T-helper 2 cell treated with Interferon-gamma antibody and Interleukin-4, amounts not matched to agents 5 μg/mL and 100 μg/mL, for 36 hours (primary cell): ENCODE measurements at regions not wholly inside any gene's neighbourhood (a gene's known extent, or its start where the extent isn't known, plus 50 kb on each side); places are given as distances from the start of the nearest gene placed in this dataset.
"Not testable (repeated sequence)": the region's sequence is repeated elsewhere in the genome, so short reads cannot be mapped to it uniquely, and the experiment has no call there.

Experiments used
- DNase-seq: peaks from one replicate; pipeline ENCODE4 v3.0.0; 2021; ENCODE audit warnings: low spot score
- H3K27ac Mint-ChIP-seq: one replicate; pipeline ENCODE4 v1.8.0; 2021; ENCODE audit warnings: mild to moderate bottlenecking, mixed read lengths
- H3K27me3 Mint-ChIP-seq: one replicate; pipeline ENCODE4 v1.8.0; 2021; ENCODE audit warnings: low read depth, mixed read lengths
- H3K36me3 Mint-ChIP-seq: one replicate; pipeline ENCODE4 v1.8.0; 2021; ENCODE audit warnings: low read depth, mixed read lengths
- H3K4me1 Mint-ChIP-seq: one replicate; pipeline ENCODE4 v1.8.0; 2021; ENCODE audit warnings: low read depth, mixed read lengths
- H3K4me3 Mint-ChIP-seq: one replicate; pipeline ENCODE4 v1.8.0; 2022; ENCODE audit warnings: mild to moderate bottlenecking, moderate library complexity, mixed read lengths
- H3K9me3 Mint-ChIP-seq: one replicate; pipeline ENCODE4 v1.8.0; 2021; ENCODE audit warnings: mixed read lengths

GRCh38 chr10:29862923-29863614, 196.3 kb downstream of the JCAD start:
- no peak overlapping the region for H3K27ac Mint-ChIP-seq
- no peak overlapping the region for H3K4me3 Mint-ChIP-seq
- H3K9me3 Mint-ChIP-seq = no peaks in the 10 kb centered on the region
- H3K4me1 Mint-ChIP-seq = no peaks in the 10 kb centered on the region
- H3K27me3 Mint-ChIP-seq = peaks cover 4% of the 10 kb centered on the region
- no peak for DNase-seq
- no peaks in the 10 kb centered on the region for H3K36me3 Mint-ChIP-seq

- H3K36me3 Mint-ChIP-seq = no peaks in the 10 kb centered on the region
- DNase-seq = no peak
- no peaks in the 10 kb centered on the region for H3K9me3 Mint-ChIP-seq
- H3K4me3 Mint-ChIP-seq = no peak overlapping the region
- H3K27ac Mint-ChIP-seq = no peak overlapping the region
- H3K27me3 Mint-ChIP-seq = peaks cover 10% of the 10 kb centered on the region
- no peaks in the 10 kb centered on the region for H3K4me1 Mint-ChIP-seq
Observed at GRCh38 chr10:29861811-29862505, 197.4 kb downstream of the JCAD start.

- DNase-seq, H3K36me3 Mint-ChIP-seq, H3K4me1 Mint-ChIP-seq, H3K27me3 Mint-ChIP-seq, H3K27ac Mint-ChIP-seq, H3K4me3 Mint-ChIP-seq, H3K9me3 Mint-ChIP-seq: not testable (repeated sequence)
Observed at GRCh38 chr10:29861231-29861630, 198.2 kb downstream of the JCAD start.

- Mint-ChIP-seq H3K9me3 (no peaks in the 10 kb centered on the region), H3K27me3 (peaks cover 12% of the 10 kb centered on the region), H3K27ac (no peak overlapping the region), H3K36me3 (no peaks in the 10 kb centered on the region), H3K4me1 (no peaks in the 10 kb centered on the region), H3K4me3 (no peak overlapping the region)
- DNase-seq = no peak
Observed at GRCh38 chr10:29860166-29860565, 199.2 kb downstream of the JCAD start.

- Mint-ChIP-seq H3K36me3 (no peaks in the 10 kb centered on the region), H3K4me3 (no peak overlapping the region), H3K27ac (no peak overlapping the region), H3K4me1 (no peaks in the 10 kb centered on the region), H3K27me3 (peaks cover 15% of the 10 kb centered on the region), H3K9me3 (no peaks in the 10 kb centered on the region)
- DNase-seq = no peak
Observed at GRCh38 chr10:29859521-29860130, 199.8 kb downstream of the JCAD start.

- H3K27me3 Mint-ChIP-seq = peaks cover 21% of the 10 kb centered on the region
- no peak overlapping the region for H3K27ac Mint-ChIP-seq
- no peaks in the 10 kb centered on the region for H3K36me3 Mint-ChIP-seq
- DNase-seq = no peak
- H3K4me3 Mint-ChIP-seq = no peak overlapping the region
- no peaks in the 10 kb centered on the region for H3K4me1 Mint-ChIP-seq
- no peaks in the 10 kb centered on the region for H3K9me3 Mint-ChIP-seq
Observed at GRCh38 chr10:29858702-29859267, 200.6 kb downstream of the JCAD start.

- peaks cover 26% of the 10 kb centered on the region for H3K27me3 Mint-ChIP-seq
- H3K4me1 Mint-ChIP-seq = no peaks in the 10 kb centered on the region
- H3K4me3 Mint-ChIP-seq = no peak overlapping the region
- no peak overlapping the region for H3K27ac Mint-ChIP-seq
- no peaks in the 10 kb centered on the region for H3K9me3 Mint-ChIP-seq
- no peaks in the 10 kb centered on the region for H3K36me3 Mint-ChIP-seq
- DNase-seq = no peak
Observed at GRCh38 chr10:29857843-29858701, 201.3 kb downstream of the JCAD start.

- no peaks in the 10 kb centered on the region for H3K9me3 Mint-ChIP-seq
- no peaks in the 10 kb centered on the region for H3K4me1 Mint-ChIP-seq
- no peaks in the 10 kb centered on the region for H3K36me3 Mint-ChIP-seq
- H3K27me3 Mint-ChIP-seq = peaks cover 26% of the 10 kb centered on the region
- DNase-seq = no peak
- no peak overlapping the region for H3K27ac Mint-ChIP-seq
- H3K4me3 Mint-ChIP-seq = no peak overlapping the region
Observed at GRCh38 chr10:29856295-29856694, 203.1 kb downstream of the JCAD start.

GRCh38 chr10:29853913-29854312, 205.5 kb downstream of the JCAD start:
- H3K27me3 Mint-ChIP-seq = peaks cover 26% of the 10 kb centered on the region
- H3K4me3 Mint-ChIP-seq = no peak overlapping the region
- H3K36me3 Mint-ChIP-seq = no peaks in the 10 kb centered on the region
- no peak overlapping the region for H3K27ac Mint-ChIP-seq
- H3K4me1 Mint-ChIP-seq = peaks cover 5% of the 10 kb centered on the region
- no peaks in the 10 kb centered on the region for H3K9me3 Mint-ChIP-seq
- DNase-seq = no peak

GRCh38 chr10:29851241-29851640, 208.1 kb downstream of the JCAD start:
- H3K27me3 Mint-ChIP-seq = peaks cover 18% of the 10 kb centered on the region
- DNase-seq = no peak
- no peak overlapping the region for H3K27ac Mint-ChIP-seq
- no peaks in the 10 kb centered on the region for H3K9me3 Mint-ChIP-seq
- H3K4me3 Mint-ChIP-seq = no peak overlapping the region
- no peaks in the 10 kb centered on the region for H3K36me3 Mint-ChIP-seq
- peaks cover 5% of the 10 kb centered on the region for H3K4me1 Mint-ChIP-seq

GRCh38 chr10:29850371-29850770, 209.0 kb downstream of the JCAD start:
- DNase-seq = no peak
- no peak overlapping the region for H3K4me3 Mint-ChIP-seq
- peaks cover 5% of the 10 kb centered on the region for H3K4me1 Mint-ChIP-seq
- no peak overlapping the region for H3K27ac Mint-ChIP-seq
- peaks cover 19% of the 10 kb centered on the region for H3K27me3 Mint-ChIP-seq
- H3K36me3 Mint-ChIP-seq = no peaks in the 10 kb centered on the region
- H3K9me3 Mint-ChIP-seq = no peaks in the 10 kb centered on the region

- Mint-ChIP-seq H3K4me3 (no peak overlapping the region), H3K27ac (no peak overlapping the region), H3K4me1 (peaks cover 5% of the 10 kb centered on the region), H3K27me3 (peaks cover 21% of the 10 kb centered on the region), H3K36me3 (no peaks in the 10 kb centered on the region), H3K9me3 (no peaks in the 10 kb centered on the region)
- no peak for DNase-seq
Observed at GRCh38 chr10:29849886-29850285, 209.5 kb downstream of the JCAD start.

- Mint-ChIP-seq H3K27ac (no peak overlapping the region), H3K4me3 (no peak overlapping the region), H3K4me1 (peaks cover 5% of the 10 kb centered on the region), H3K36me3 (no peaks in the 10 kb centered on the region), H3K9me3 (no peaks in the 10 kb centered on the region), H3K27me3 (peaks cover 15% of the 10 kb centered on the region)
- DNase-seq = no peak
Observed at GRCh38 chr10:29849126-29849833, 210.1 kb downstream of the JCAD start.
